Stimulated activated CD4-positive, alpha-beta T cell treated with anti-CD3 and anti-CD28 coated beads, TNF-alpha, amount 100 ng/mL, for 4 hours (primary cell): ENCODE measurements at regions not wholly inside any gene's neighbourhood (a gene's known extent, or its start where the extent isn't known, plus 50 kb on each side); places are given as distances from the start of the nearest gene placed in this dataset.
"Not testable (repeated sequence)": the region's sequence is repeated elsewhere in the genome, so short reads cannot be mapped to it uniquely, and the experiment has no call there.

Experiments used
- DNase-seq, 3 experiments: peaks; one replicate each; pipeline ENCODE4 v3.0.0-alpha.2; 2020; ENCODE audit warnings: low read depth in 3 of 3

- DNase-seq = no peak
These were observed 195.5 kb downstream of the EPM2A start for GRCh38 chr6:145539831-145540230.

DNA sequence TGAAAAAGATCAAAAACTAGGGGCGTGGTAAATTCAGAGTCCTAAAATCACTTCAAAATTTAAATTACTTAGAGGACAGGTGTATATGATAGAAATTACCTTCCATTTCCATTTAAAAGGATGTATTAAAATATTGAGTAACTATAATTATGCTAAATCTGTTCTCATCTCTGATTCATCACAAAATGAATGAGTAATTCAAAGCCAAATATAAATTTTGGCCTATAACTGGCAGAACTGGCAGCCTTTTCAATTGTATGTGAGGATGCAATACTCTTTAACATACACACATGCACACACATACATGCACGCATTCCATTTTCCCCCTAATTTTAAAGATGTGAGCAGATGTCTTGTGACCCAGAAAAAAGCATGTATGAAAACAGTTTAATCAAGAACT, 194.6 kb downstream of the EPM2A start:
- no peak for DNase-seq

GRCh38 chr6:145544041-145544440, 191.3 kb downstream of the EPM2A start:
- no peak for DNase-seq

DNA sequence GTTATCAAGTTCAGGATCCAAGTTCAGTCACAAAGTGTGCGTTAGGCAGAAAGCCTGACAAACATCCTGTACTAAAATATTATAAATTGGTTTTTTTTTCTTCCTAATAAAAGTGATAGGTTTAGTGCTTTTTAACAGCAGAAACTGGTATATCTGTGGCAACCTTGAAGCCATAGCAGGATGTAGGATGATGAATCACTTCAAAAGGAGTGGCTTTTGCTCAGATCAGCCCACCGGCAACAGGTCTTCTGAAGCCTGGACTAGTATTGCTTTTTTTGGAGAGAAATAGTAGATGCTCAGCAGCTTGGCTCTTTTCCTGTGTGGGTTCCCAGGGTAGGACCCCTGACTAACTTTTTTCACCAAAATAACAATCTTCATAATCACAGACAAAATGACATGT, 190.8 kb downstream of the EPM2A start:
- DNase-seq = no peak

GRCh38 chr6:145546265-145546664, 189.1 kb downstream of the EPM2A start:
- DNase-seq = no peak

- DNase-seq = no peak
These were observed 187.6 kb downstream of the EPM2A start for GRCh38 chr6:145547594-145548335.

DNA sequence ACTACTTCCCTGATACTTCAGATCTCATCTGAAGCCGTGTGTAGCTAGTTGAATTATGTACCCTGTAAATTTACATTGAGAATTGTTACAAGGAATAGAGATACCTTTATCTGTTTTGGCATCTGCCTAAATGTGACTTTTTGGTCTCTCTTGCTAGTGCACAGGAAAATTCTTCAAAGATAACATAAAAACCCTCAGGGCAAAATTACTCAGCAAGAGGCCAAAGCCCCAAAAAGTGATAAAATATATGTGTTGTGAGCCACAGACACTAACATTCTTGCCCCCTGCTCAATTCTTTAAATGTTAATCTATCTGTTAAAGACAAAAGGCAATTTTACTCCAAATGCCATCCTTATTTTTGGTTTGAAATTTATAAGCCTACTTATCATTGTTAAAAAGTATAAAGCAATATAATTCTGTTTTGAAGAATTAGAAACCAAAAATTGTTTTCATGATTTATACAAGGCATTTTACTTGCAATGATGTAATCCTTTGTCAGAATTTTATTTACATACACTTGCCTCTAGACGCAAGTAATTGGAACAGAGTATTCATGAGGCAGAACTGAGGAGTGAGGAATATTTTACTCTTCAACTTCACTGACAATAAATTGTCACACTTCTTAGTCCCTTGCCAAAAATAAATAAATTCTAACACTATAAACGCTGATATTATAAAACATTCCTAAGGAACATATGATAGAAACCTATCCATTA, 186.2 kb downstream of the EPM2A start:
- no peak for DNase-seq

DNA sequence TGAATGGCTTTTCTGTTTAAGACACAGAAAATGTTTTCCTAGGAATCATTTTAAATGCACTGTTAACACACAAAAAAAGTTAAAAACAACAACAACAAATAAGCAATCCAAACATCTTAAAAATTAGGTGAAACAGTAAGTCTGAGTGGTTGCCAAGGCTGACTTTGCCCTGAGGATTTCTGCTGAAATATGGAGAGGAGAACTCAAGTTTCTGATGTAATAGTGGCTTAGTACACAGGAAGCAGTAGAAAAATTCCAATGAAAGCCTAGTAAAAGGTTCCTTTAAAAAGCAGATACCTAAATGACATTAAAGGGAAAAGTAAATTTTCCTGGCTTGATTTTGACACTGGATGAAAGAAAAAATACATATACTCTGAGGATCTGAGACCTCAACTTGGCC, 184.2 kb downstream of the EPM2A start:
- no peak for DNase-seq

DNA sequence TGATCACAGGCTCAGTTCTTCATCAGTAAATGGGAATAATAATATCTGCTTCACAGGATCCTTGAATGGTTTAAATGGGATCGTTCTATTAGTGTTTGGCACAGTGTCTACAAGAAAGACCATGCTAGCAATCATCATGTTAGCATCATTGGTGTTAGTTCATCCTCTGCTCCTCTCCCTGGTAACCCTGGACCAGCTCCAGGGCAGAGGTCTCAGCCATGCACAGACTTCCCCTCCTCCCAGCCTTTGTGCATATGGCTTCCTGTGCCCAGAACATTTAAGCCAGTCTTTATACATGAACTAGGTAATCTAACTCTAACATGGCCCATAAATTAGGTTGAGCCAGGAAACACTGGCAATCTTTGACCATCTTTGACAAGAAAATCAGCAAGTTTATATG, 180.2 kb downstream of the EPM2A start:
- DNase-seq = no peak

DNA sequence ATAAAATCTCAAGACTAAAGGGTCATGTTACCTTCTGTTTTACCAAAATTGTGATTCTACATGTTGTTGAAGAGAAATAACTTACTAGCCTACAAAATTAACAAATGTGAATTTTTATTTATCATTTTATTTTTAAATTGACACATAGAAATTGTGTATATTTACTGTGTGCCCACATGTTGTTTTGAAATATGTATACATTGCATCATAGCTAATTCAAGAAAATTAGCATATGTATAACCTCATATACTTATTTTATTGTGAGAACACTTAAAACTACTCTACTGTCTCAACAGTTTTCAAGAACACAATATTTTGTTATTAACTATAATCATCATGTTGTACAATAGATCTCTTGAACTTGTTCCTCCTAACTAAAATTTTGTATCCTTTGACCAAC, 177.8 kb downstream of the EPM2A start:
- no peak for DNase-seq

DNA sequence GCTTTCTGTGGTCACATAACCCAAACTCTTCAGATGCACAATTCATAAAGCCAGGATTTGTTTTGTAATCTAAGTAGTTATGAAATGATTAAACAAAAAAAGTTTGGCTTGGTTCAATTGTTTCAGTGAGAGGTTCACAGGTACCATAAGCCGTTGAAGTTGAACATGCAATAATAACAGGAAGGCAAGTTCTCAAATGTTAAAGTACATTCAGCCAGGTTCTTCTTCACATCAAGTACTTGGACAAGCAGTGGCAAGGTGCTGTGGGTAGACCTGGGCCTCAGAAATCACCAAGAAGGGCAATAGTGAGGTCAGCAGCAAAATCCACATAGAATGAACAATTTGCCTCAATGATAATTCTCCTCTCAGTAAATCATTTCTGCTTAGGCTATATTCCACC, 175.5 kb downstream of the EPM2A start:
- DNase-seq = no peak

GRCh38 chr6:145561095-145562072, 173.9 kb downstream of the EPM2A start:
- DNase-seq = no peak

GRCh38 chr6:145562771-145563615, 172.3 kb downstream of the EPM2A start:
- no peak for DNase-seq

GRCh38 chr6:145564553-145564952, 170.8 kb downstream of the EPM2A start:
- no peak for DNase-seq

- no peak for DNase-seq
These were observed 167.6 kb downstream of the EPM2A start for GRCh38 chr6:145567684-145568252.

DNA sequence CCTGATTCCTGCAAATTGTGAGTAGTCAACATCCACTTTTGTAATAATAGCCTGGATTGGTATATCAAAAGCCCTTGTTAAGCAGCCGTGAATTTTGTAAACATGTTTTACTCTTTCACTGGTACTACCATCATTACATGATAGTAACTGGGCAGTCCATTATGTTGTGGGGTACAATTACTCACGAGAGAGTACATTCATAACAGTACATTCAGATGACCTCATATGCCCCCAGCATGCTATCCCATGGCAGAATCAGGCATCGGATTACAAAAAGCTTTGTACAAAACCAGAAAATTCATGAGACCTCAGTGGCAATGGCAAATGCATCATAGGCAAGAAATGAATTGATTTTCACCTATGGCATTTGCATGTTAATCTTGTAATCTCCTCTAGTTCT, 166.2 kb downstream of the EPM2A start:
- no peak for DNase-seq

DNA sequence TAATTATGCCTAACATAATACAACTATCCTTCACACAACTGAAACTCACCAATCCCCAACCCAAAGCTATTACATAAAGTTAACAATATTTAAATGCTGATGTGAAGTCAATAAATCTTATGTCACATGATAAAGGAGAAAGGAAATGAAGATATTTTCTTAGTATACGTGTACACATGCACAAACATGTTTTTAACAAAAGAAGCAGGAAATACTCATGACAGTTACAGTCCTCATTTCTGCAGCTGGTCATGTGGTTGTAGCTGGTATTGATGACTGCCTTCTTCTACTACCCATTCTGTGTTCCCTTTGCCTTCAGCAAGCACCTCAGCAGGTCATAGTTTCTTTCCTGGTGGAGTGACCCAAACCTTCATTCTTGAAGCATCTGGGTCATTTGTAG, 165.0 kb downstream of the EPM2A start:
- not testable (repeated sequence) for DNase-seq

DNA sequence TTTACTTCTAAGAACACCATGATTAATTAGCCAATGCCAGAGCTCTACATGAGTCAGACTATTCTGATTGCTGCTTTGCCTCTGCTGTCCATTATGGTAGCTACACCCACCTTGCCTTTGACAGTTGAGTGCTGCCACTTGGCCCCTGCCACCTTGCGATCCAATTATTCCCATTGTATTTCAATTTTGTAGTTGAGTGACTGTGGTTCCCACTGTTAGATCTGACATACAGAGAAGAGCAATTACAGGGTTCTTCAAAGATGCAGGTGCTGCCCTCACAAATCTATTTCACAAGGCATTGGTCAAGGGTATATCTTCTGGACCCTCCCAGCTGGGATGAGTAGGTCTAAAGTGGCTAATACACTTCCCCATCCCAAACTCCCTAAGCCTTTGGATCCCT, 161.1 kb downstream of the EPM2A start:
- not testable (repeated sequence) for DNase-seq
